ENCODE measurements at regions not wholly inside any gene's neighbourhood (a gene's known extent, or its start where the extent isn't known, plus 50 kb on each side); places are given as distances from the start of the nearest gene placed in this dataset.

DNA sequence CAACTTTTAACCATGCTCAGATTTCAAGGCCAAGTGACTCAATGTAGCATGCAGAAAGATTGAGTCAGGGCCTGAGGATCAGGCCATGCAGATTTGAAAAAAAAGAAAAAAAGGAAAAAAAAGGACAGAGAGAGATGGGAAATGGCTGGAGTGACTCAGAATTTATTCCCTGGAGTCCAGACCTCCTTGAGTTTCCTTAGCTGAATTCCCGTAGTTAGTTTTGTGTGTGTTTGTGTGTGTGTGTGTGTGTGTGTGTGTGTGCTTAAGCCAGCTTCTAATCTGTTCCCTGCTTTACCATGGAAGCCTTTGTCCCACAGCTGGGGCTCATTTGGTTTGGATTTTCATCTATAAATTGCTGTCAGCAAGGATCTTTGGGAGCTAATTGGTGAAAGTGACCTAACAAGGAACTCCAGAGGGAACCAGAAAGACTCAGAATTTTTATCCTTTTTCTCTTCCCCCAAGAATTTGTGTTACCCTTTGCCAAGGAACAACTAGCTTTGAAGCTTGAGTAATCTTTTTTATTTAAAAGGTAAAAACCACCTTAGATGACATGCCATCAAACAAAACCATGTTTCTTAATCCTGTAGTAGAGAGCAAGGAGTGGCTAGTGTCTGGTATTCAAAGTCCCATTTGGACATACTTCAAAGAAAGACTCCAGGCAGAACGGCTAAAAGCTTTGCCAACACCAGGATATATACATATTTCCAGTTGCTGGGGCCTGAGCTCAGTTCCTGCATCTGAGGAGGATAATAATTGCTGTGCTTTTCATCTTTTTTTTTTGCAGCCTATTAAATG, 109.0 kb upstream of the DDIT4L start:
- peaks cover 9% of the 10 kb centered on the region for H3K4me1 ChIP-seq (ENCODE audit: control insufficient read depth, insufficient read depth, low read length, poor library complexity, severe bottlenecking)
- no peaks in the 10 kb centered on the region for H3K9me3 ChIP-seq (ENCODE audit: control insufficient read depth, low read length)
- 67 to 100% methylated on average over 1 of the region's 2 CpGs for whole genome bisulfite sequencing, 2 experiments (ENCODE audit: insufficient coverage in 2 of 2)
- H3K36me3 ChIP-seq (ENCODE audit: control insufficient read depth, insufficient read depth, low read length): no peaks in the 10 kb centered on the region
- H3K27ac ChIP-seq (ENCODE audit: low read depth, low read length, severe bottlenecking): peak overlapping the region; percentile 58
- no peak overlapping the region for H3K4me3 ChIP-seq (ENCODE audit: extremely low read depth, insufficient read depth, low read length, poor library complexity, severe bottlenecking)

DNA sequence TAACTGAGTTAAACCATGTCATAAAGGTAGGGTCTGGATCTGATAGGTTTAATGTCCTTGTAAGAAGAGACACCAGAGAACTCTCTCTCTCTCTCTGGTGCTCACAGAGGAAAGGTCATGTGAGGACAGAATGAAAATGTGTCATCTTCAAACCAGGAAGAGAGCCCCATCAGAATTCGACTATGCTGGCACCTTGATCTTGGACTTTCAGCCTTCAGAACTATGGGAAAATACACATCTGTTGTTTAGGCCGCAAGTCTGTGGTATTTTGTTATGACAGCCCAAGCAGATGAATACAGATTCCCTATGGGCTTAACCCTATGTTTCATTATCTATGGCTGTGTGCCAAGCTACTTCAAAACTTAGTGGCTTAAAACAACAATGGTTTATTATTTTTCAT, 105.5 kb upstream of the DDIT4L start:
- WGBS, 2 experiments (ENCODE audit: insufficient coverage in 2 of 2): 88 to 100% methylated on average over 1 to 2 of the region's 2 CpGs
- Histone ChIP-seq H3K27ac (ENCODE audit: low read depth, low read length, severe bottlenecking) (no peak overlapping the region), H3K36me3 (ENCODE audit: control insufficient read depth, insufficient read depth, low read length) (no peaks in the 10 kb centered on the region), H3K4me1 (ENCODE audit: control insufficient read depth, insufficient read depth, low read length, poor library complexity, severe bottlenecking) (peaks cover 9% of the 10 kb centered on the region), H3K4me3 (ENCODE audit: extremely low read depth, insufficient read depth, low read length, poor library complexity, severe bottlenecking) (no peak overlapping the region), H3K9me3 (ENCODE audit: control insufficient read depth, low read length) (no peaks in the 10 kb centered on the region)

- Histone ChIP-seq H3K27ac (ENCODE audit: low read depth, low read length, severe bottlenecking) (no peak overlapping the region), H3K36me3 (ENCODE audit: control insufficient read depth, insufficient read depth, low read length) (no peaks in the 10 kb centered on the region), H3K4me3 (ENCODE audit: extremely low read depth, insufficient read depth, low read length, poor library complexity, severe bottlenecking) (no peak overlapping the region), H3K9me3 (ENCODE audit: control insufficient read depth, low read length) (no peaks in the 10 kb centered on the region), H3K4me1 (ENCODE audit: control insufficient read depth, insufficient read depth, low read length, poor library complexity, severe bottlenecking) (peaks cover 13% of the 10 kb centered on the region)
- no CpG with 5 or more reads among the region's 1 CpG for WGBS, 2 experiments (ENCODE audit: insufficient coverage in 2 of 2)
Observed at GRCh38 chr4:100294356-100294755, 104.1 kb upstream of the DDIT4L start.

- no peaks in the 10 kb centered on the region for H3K9me3 ChIP-seq (ENCODE audit: control insufficient read depth, low read length)
- WGBS, 2 experiments (ENCODE audit: insufficient coverage in 2 of 2): no CpG with 5 or more reads among the region's 2 CpGs
- no peak overlapping the region for H3K4me3 ChIP-seq (ENCODE audit: extremely low read depth, insufficient read depth, low read length, poor library complexity, severe bottlenecking)
- no peaks in the 10 kb centered on the region for H3K36me3 ChIP-seq (ENCODE audit: control insufficient read depth, insufficient read depth, low read length)
- no peak overlapping the region for H3K27ac ChIP-seq (ENCODE audit: low read depth, low read length, severe bottlenecking)
- peaks cover 14% of the 10 kb centered on the region for H3K4me1 ChIP-seq (ENCODE audit: control insufficient read depth, insufficient read depth, low read length, poor library complexity, severe bottlenecking)
Observed at GRCh38 chr4:100290585-100290984, 100.3 kb upstream of the DDIT4L start.

DNA sequence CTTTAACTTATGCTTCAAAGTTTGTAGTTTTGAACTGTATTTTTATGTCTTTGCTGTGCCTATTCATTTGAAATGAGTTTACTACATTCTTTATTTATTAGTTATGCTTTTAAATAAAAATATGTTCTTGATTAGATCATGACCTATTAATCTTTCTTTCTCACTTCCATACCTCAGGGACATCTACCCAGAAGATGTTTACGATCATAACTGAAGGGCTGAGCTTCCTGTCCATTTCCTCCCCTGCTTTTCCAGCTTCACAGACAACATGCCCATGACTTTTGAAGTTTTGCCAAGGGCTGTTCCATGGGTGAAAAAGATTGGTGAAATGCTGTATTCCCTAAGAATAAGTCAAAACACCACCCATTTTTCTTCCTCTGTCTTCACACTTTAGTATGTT, 99.7 kb upstream of the DDIT4L start:
- no peak overlapping the region for H3K27ac ChIP-seq (ENCODE audit: low read depth, low read length, severe bottlenecking)
- no peak overlapping the region for H3K4me3 ChIP-seq (ENCODE audit: extremely low read depth, insufficient read depth, low read length, poor library complexity, severe bottlenecking)
- H3K9me3 ChIP-seq (ENCODE audit: control insufficient read depth, low read length): no peaks in the 10 kb centered on the region
- H3K36me3 ChIP-seq (ENCODE audit: control insufficient read depth, insufficient read depth, low read length): no peaks in the 10 kb centered on the region
- peaks cover 14% of the 10 kb centered on the region for H3K4me1 ChIP-seq (ENCODE audit: control insufficient read depth, insufficient read depth, low read length, poor library complexity, severe bottlenecking)
- WGBS, 2 experiments (ENCODE audit: insufficient coverage in 2 of 2): no CpG with 5 or more reads among the region's 1 CpG

DNA sequence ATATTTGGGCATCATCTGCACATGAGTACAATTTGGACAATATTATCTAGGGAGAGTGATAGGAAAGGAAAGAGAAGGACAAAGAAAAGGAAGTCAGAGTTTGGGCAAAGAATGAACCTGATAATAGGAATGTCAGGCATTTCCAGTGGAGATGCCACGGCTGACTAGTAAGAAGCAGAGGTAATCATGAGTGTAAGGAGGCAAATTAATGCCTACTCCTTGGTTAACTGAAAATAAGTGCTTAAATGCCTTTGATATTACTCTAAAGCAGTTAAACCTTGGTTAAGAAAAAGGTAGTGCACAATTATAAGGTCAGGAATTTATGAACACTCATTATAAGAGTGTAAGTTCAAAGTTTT, 99.2 kb upstream of the DDIT4L start:
- Histone ChIP-seq H3K9me3 (ENCODE audit: control insufficient read depth, low read length) (no peaks in the 10 kb centered on the region), H3K27ac (ENCODE audit: low read depth, low read length, severe bottlenecking) (no peak overlapping the region), H3K4me1 (ENCODE audit: control insufficient read depth, insufficient read depth, low read length, poor library complexity, severe bottlenecking) (peaks cover 14% of the 10 kb centered on the region), H3K36me3 (ENCODE audit: control insufficient read depth, insufficient read depth, low read length) (no peaks in the 10 kb centered on the region), H3K4me3 (ENCODE audit: extremely low read depth, insufficient read depth, low read length, poor library complexity, severe bottlenecking) (no peak overlapping the region)
- WGBS, 2 experiments (ENCODE audit: insufficient coverage in 2 of 2): 14 to 33% methylated on average over 1 of the region's 1 CpG

- no peaks in the 10 kb centered on the region for H3K36me3 ChIP-seq (ENCODE audit: control insufficient read depth, insufficient read depth, low read length)
- WGBS, 2 experiments (ENCODE audit: insufficient coverage in 2 of 2): 92% methylated on average over 5 of the region's 5 CpGs
- H3K4me3 ChIP-seq (ENCODE audit: extremely low read depth, insufficient read depth, low read length, poor library complexity, severe bottlenecking): no peak overlapping the region
- H3K27ac ChIP-seq (ENCODE audit: low read depth, low read length, severe bottlenecking): no peak overlapping the region
- peaks cover 14% of the 10 kb centered on the region for H3K4me1 ChIP-seq (ENCODE audit: control insufficient read depth, insufficient read depth, low read length, poor library complexity, severe bottlenecking)
- no peaks in the 10 kb centered on the region for H3K9me3 ChIP-seq (ENCODE audit: control insufficient read depth, low read length)
Observed at GRCh38 chr4:100288811-100289529, 98.7 kb upstream of the DDIT4L start.

- H3K9me3 ChIP-seq (ENCODE audit: control insufficient read depth, low read length): no peaks in the 10 kb centered on the region
- peaks cover 14% of the 10 kb centered on the region for H3K4me1 ChIP-seq (ENCODE audit: control insufficient read depth, insufficient read depth, low read length, poor library complexity, severe bottlenecking)
- no peaks in the 10 kb centered on the region for H3K36me3 ChIP-seq (ENCODE audit: control insufficient read depth, insufficient read depth, low read length)
- WGBS, 2 experiments (ENCODE audit: insufficient coverage in 2 of 2): no CpG with 5 or more reads among the region's 1 CpG
- H3K4me3 ChIP-seq (ENCODE audit: extremely low read depth, insufficient read depth, low read length, poor library complexity, severe bottlenecking): no peak overlapping the region
- H3K27ac ChIP-seq (ENCODE audit: low read depth, low read length, severe bottlenecking): no peak overlapping the region
Observed at GRCh38 chr4:100288161-100288560, 97.9 kb upstream of the DDIT4L start.

DNA sequence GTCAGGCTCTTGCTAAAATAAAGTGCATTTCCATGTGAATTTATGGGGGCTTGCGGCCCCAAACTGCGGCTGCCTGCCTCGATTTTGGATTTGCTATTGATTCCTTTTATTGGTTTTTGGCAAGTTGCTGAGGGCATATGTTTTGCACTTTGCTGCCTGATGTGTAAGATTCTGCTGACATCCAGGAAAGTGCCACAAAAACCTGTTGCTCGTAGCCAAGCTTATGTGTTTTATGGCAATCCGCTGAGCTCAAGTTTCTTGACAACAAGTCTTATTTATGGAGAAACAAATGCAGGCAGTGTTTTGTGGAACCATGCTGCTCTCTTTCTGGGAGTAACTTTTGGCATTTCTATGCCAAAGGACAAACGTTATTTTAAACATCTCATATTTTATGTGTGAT, 97.3 kb upstream of the DDIT4L start:
- H3K36me3 ChIP-seq (ENCODE audit: control insufficient read depth, insufficient read depth, low read length): no peaks in the 10 kb centered on the region
- 86 to 96% methylated on average over 4 to 5 of the region's 6 CpGs for WGBS, 2 experiments (ENCODE audit: insufficient coverage in 2 of 2)
- H3K4me1 ChIP-seq (ENCODE audit: control insufficient read depth, insufficient read depth, low read length, poor library complexity, severe bottlenecking): peaks cover 14% of the 10 kb centered on the region
- no peak overlapping the region for H3K27ac ChIP-seq (ENCODE audit: low read depth, low read length, severe bottlenecking)
- no peaks in the 10 kb centered on the region for H3K9me3 ChIP-seq (ENCODE audit: control insufficient read depth, low read length)
- H3K4me3 ChIP-seq (ENCODE audit: extremely low read depth, insufficient read depth, low read length, poor library complexity, severe bottlenecking): no peak overlapping the region

DNA sequence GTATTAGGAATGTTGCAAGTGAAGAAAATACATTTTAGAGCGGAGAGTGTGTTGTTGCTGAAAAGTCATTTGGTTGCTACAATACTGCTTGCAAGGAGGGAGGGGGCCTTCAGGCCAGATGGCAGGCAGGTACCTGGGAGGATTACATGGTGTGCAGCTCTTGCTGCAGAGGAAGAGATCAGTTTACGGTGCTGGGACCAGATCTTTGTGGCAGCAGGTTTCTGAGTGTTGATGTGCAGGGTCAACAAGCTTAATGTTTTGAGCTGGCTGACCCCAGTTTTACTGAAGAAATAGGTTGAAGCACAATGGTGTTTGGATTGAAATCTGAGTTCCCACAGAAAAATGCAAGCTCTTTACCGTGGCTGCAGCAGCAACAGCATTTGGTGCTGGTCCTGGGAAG, 96.4 kb upstream of the DDIT4L start:
- H3K9me3 ChIP-seq (ENCODE audit: control insufficient read depth, low read length): no peaks in the 10 kb centered on the region
- no peak overlapping the region for H3K4me3 ChIP-seq (ENCODE audit: extremely low read depth, insufficient read depth, low read length, poor library complexity, severe bottlenecking)
- 66 to 81% methylated on average over 2 of the region's 3 CpGs for WGBS, 2 experiments (ENCODE audit: insufficient coverage in 2 of 2)
- H3K36me3 ChIP-seq (ENCODE audit: control insufficient read depth, insufficient read depth, low read length): no peaks in the 10 kb centered on the region
- no peak overlapping the region for H3K27ac ChIP-seq (ENCODE audit: low read depth, low read length, severe bottlenecking)
- H3K4me1 ChIP-seq (ENCODE audit: control insufficient read depth, insufficient read depth, low read length, poor library complexity, severe bottlenecking): peaks cover 14% of the 10 kb centered on the region

DNA sequence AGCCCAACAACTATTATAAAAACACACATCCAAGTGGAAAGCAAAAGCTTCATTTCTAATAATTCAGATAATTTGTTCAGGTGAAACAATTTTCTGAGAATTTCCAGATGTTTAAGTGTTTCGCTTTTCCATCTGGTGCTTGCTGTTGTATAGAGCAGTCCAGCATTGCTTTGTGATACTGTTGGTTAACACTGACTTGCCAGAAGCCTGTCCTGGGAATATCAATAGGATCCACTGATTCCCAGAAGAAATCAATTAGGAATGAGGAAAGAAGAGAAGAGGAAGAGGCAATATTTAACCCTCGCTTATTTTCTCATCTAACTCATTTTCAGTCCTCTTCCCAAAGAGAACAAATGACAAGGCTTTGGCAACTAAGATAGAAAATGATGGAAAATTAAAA, 94.9 kb upstream of the DDIT4L start:
- WGBS, 2 experiments (ENCODE audit: insufficient coverage in 2 of 2): 83% methylated on average over 1 of the region's 2 CpGs; no CpG with 5 or more reads in 1 of the 2 experiments
- no peaks in the 10 kb centered on the region for H3K36me3 ChIP-seq (ENCODE audit: control insufficient read depth, insufficient read depth, low read length)
- H3K4me3 ChIP-seq (ENCODE audit: extremely low read depth, insufficient read depth, low read length, poor library complexity, severe bottlenecking): no peak overlapping the region

More for the DNA sequence above, 94.9 kb upstream of the DDIT4L start:
- H3K27ac ChIP-seq (ENCODE audit: low read depth, low read length, severe bottlenecking): no peak overlapping the region
- peaks cover 19% of the 10 kb centered on the region for H3K4me1 ChIP-seq (ENCODE audit: control insufficient read depth, insufficient read depth, low read length, poor library complexity, severe bottlenecking)
- no peaks in the 10 kb centered on the region for H3K9me3 ChIP-seq (ENCODE audit: control insufficient read depth, low read length)
